OCI-LY7 (cell line): ENCODE measurements at regions not wholly inside any gene's neighbourhood (a gene's known extent, or its start where the extent isn't known, plus 50 kb on each side); places are given as distances from the start of the nearest gene placed in this dataset.

Source experiments
- CTCF ChIP-seq: fragments of 200-600 bp; sonication (generic); conservative IDR thresholded peaks from 2 replicates; pipeline ENCODE4 v1.5.1; 2014; ENCODE audit warnings: mild to moderate bottlenecking, antibody characterized with exemption, low read length, moderate library complexity, mixed read lengths
- EZH2phosphoT487 ChIP-seq: fragments of 200-600 bp; sonication (generic); IDR thresholded peaks from 2 replicates; pipeline ENCODE4 v1.6.1; 2018; ENCODE audit warnings: low read depth, borderline replicate concordance, mild to moderate bottlenecking, mixed run types, antibody characterized with exemption, low read length, moderate library complexity, mixed read lengths

GRCh38 chr5:152282331-152282730, 122.7 kb downstream of the NMUR2 start:
- TF ChIP-seq CTCF: no peak
- TF ChIP-seq EZH2phosphoT487: no peak
